GM19395 (cell line): ENCODE measurements at regions not wholly inside any gene's neighbourhood (a gene's known extent, or its start where the extent isn't known, plus 50 kb on each side); places are given as distances from the start of the nearest gene placed in this dataset.

Experiments used
- ATAC-seq: cut with Tn5 transposase; IDR thresholded peaks from one replicate; pipeline ENCODE4 v1.9.1; 2021; ENCODE audit warnings: mild to moderate bottlenecking, moderate library complexity; ENCODE audit not compliant: unreplicated experiment

GRCh38 chr6:105484238-105485161 is 81.6 kb upstream of the PREP start:
- peak; percentile 51 for ATAC-seq

- no peak for ATAC-seq
Observed at GRCh38 chr6:105483492-105483891, 80.6 kb upstream of the PREP start.

DNA sequence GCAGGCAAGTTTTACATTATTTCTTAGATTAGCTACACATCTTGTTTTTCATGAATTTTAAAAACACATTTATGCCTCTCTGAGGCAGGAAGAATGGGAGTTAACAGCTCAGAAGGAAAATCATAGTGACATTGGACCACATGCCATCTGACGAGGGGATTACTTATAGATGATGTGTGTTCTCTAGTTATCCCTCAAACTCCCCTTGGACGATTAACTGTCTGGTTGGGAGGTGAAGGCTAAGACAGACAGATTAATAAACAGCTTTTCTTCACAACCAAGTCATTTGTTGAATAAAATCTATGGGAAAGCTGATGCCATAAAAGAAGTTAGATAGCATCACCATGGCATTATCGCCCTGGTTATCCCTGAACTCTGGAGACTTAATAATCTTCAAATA is 80.0 kb upstream of the PREP start:
- no peak for ATAC-seq

DNA sequence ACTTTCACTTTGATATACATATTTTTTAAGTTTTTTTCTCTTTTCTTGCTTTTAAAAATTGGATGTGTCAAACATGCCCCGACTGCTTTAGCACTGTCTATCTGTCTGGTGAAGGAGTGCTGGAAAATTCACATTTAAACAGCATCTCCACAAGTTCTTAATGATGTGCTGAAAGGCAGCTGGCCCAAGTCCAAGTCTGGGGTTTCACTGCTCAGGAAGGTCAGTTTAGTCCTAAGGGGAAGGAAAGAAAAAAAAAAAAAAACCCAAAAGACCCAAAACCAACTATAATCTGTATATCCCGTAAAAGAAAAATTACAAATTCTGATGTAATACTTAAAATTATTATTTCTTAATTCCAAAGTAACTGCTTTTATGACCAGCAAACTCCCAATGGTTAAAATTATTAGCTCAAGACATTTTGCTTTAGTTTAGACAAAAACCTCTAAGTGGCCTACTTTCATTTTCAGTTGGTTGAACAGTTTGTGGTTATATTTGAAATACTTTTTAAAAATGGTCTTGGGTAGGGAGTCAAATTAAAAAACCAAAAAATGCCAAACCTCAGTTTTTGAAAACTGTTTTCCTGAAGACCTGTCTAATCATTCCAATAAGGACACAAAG is 79.5 kb upstream of the PREP start:
- no peak for ATAC-seq

DNA sequence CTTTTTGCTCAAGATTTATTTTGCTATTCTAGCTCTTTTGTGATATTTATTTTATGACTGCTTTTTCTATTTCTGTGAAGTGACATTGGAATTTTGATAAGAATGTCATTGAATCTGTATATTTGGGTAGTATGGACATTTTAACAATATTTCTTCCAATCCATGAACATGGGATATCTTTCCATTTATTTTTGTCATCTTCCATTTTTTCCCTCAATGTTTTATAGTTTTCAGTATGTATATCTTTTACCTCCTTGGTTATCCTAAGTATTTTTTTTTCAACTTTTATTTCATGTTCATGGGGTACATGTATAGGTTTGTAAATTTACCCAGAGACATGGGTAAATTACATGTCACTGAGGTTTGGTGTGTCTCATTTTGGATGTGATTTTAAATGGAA is 74.1 kb upstream of the PREP start:
- ATAC-seq: no peak

- ATAC-seq: no peak
Observed at GRCh38 chr6:105474234-105474633, 71.4 kb upstream of the PREP start.

- no peak for ATAC-seq
Observed at GRCh38 chr6:105469946-105470345, 67.1 kb upstream of the PREP start.

- no peak for ATAC-seq
Observed at GRCh38 chr6:105468850-105469249, 66.0 kb upstream of the PREP start.

- ATAC-seq: no peak
Observed at GRCh38 chr6:105460860-105461259, 58.0 kb upstream of the PREP start.

- no peak for ATAC-seq
Observed at GRCh38 chr6:105459864-105460263, 57.0 kb upstream of the PREP start.

- ATAC-seq: peak; percentile 96
Observed at GRCh38 chr6:105459049-105459448, 56.2 kb upstream of the PREP start.

GRCh38 chr6:105458551-105458950 is 55.7 kb upstream of the PREP start:
- peak; percentile 48 for ATAC-seq

GRCh38 chr6:105458084-105458483 is 55.2 kb upstream of the PREP start:
- no peak for ATAC-seq

DNA sequence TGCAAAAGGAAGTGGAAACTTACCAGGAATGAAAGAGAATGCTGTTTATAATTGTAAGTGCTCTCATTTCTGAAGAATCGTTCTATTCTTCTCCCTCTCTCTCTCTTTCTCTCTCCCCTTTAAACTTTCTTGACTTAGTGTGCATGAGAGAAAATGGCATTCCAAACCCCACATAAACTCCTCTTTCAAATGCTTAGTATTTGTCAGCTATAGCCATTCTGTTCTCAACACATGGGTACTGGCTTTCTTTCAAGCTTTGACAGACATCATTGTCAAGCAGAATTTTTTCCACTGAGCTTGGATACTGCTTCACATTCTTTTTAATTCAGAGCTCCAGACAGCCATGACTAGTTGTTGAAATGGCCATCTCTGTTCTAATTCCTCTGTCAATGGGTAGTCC is 51.1 kb upstream of the PREP start:
- ATAC-seq: no peak

- peak; percentile 76 for ATAC-seq
Observed at GRCh38 chr6:105452924-105453756, 50.3 kb upstream of the PREP start.
